ENCODE measurements at regions not wholly inside any gene's neighbourhood (a gene's known extent, or its start where the extent isn't known, plus 50 kb on each side); places are given as distances from the start of the nearest gene placed in this dataset.

- RAD21 ChIA-PET (ENCODE audit: unreplicated experiment): no interaction called here
- Histone ChIP-seq H3K9ac (ENCODE audit: control insufficient read depth, insufficient read depth, low read length) (no peak overlapping the region), H3K4me1 (ENCODE audit: control insufficient read depth, insufficient read depth, low read length) (no peaks in the 10 kb centered on the region), H3K4me2 (ENCODE audit: control insufficient read depth, insufficient read depth) (no peak overlapping the region), H3K79me2 (ENCODE audit: control insufficient read depth, insufficient read depth, low read length) (no peaks in the 10 kb centered on the region), H3K36me3 (ENCODE audit: control insufficient read depth in 2 of 2, insufficient read depth in 2 of 2, low read length in 1 of 2) (no peaks in the 10 kb centered on the region), H4K20me1 (ENCODE audit: control insufficient read depth, insufficient read depth) (no peaks in the 10 kb centered on the region), H3K27ac (ENCODE audit: control insufficient read depth, insufficient read depth) (no peak overlapping the region), H3K27me3 (replicated peaks in 1 of 2; ENCODE audit: control insufficient read depth in 2 of 2, insufficient read depth in 2 of 2, low read length in 1 of 2) (no peaks in the 10 kb centered on the region), H2AFZ (ENCODE audit: control insufficient read depth, low read depth, low read length) (no peak overlapping the region), H3K4me3 (no peak overlapping the region), H3K9me3 (replicated peaks; ENCODE audit: control insufficient read depth, insufficient read depth, low read length) (no peaks in the 10 kb centered on the region)
- BruUV-seq (replicated peaks): no TSS peak
- ATAC-seq (0 out of 3 replicates have a peak, but pooled peaks have one; percentile 14), DNase-seq (ENCODE audit: low read depth, low spot score) (no peak), FAIRE-seq (no peak)
- SMC1A ChIA-PET (ENCODE audit: uncharacterized antibody, unreplicated experiment): interaction anchor here (0.7 kb wide), 1 partner anchor 132 kb away, joined by 3 read pairs; no protein-coding TSS in a partner anchor
- in situ Hi-C loops (cut with MboI) (no loop called here), intact Hi-C loops (cut with micrococcal nuclease; ENCODE audit: unreplicated experiment) (no loop called here)
- CTCF ChIA-PET: no interaction called here
- TF ChIP-seq MEF2A (IDR thresholded peaks at IDR 0.05; ENCODE audit: insufficient read depth, low read depth, low read length) (no peak), KDM1A (IDR thresholded peaks at IDR 0.05; ENCODE audit: borderline replicate concordance) (no peak), RELB (IDR thresholded peaks at IDR 0.05; ENCODE audit: low read depth) (no peak), SREBF2 (IDR thresholded peaks at IDR 0.05; ENCODE audit: low read length) (no peak), BCL11A (IDR thresholded peaks at IDR 0.05; ENCODE audit: low read depth, low read length) (no peak), BMI1 (IDR thresholded peaks at IDR 0.05; ENCODE audit: borderline replicate concordance) (no peak), RAD51 (IDR thresholded peaks at IDR 0.05) (no peak), MTA2 (IDR thresholded peaks at IDR 0.05; ENCODE audit: low read depth) (no peak), RBBP5 (conservative IDR thresholded peaks at IDR 0.05) (no peak), ATF3 (IDR thresholded peaks at IDR 0.05; ENCODE audit: borderline replicate concordance, extremely low read depth, low read depth, low read length) (no peak), ZNF274 (IDR thresholded peaks at IDR 0.05; ENCODE audit: insufficient read depth, insufficient read length) (no peak), MLLT1 (IDR thresholded peaks at IDR 0.05) (no peak), EP300 (IDR thresholded peaks at IDR 0.05; ENCODE audit: borderline replicate concordance in 1 of 2, control insufficient read depth in 1 of 2, low read depth in 2 of 2, low read length in 2 of 2) (no peak), CTCF (IDR thresholded peaks at IDR 0.05 in 2 of 3, conservative IDR thresholded peaks at IDR 0.05 in 1 of 3; ENCODE audit: control insufficient read depth in 2 of 3, extremely low read depth in 1 of 3, insufficient read depth in 1 of 3, low read depth in 3 of 3, low read length in 3 of 3) (no peak), RFX5 (IDR thresholded peaks at IDR 0.05; ENCODE audit: low read depth, low read length) (no peak), POLR2AphosphoS5 (IDR thresholded peaks at IDR 0.05; ENCODE audit: low read length) (no peak), TBL1XR1 (IDR thresholded peaks at IDR 0.05; ENCODE audit: low read depth, low read length) (no peak), ELK1 (IDR thresholded peaks at IDR 0.05; ENCODE audit: low read depth, low read length) (no peak)
- POLR2A ChIA-PET: no interaction called here
- WGBS (ENCODE audit: insufficient coverage, insufficient replicate concordance, low lambda C conversion rate, missing lambda C conversion rate): 67% methylated on average over 2 of the region's 2 CpGs
Measured at GRCh38 chr3:165658027-165658426, 179.2 kb downstream of the BCHE start.

All from GM12878 (cell line).